Adrenal gland (tissue), 9 donors: ENCODE measurements at regions not wholly inside any gene's neighbourhood (a gene's known extent, or its start where the extent isn't known, plus 50 kb on each side); places are given as distances from the start of the nearest gene placed in this dataset.

Experiments
- DNase-seq, 7 donors: peaks; one replicate each; pipeline ENCODE4 v3.0.0-alpha.2; 2019 to 2020
- H3K27ac ChIP-seq, 5 donors: fragments of 200-600 bp; sonication (generic) in 4 of 5; 1 replicate in 3 of 5; 2 replicates in 2 of 5; pipeline versions ENCODE4 v1.5.1 to v1.8.0; 2016 to 2020; ENCODE audit warnings: mild to moderate bottlenecking in 1 of 5
- H3K27me3 ChIP-seq: fragments of 200-600 bp; 2 replicates; pipeline ENCODE4 v1.8.0; 2021
- H3K36me3 ChIP-seq, 2 donors: fragments of 200-600 bp; replicated peaks in 1 of 2; 1 replicate in 1 of 2; 2 replicates in 1 of 2; pipeline versions ENCODE4 v1.5.1 to v1.8.0; 2018 to 2022
- H3K4me1 ChIP-seq, 2 donors: fragments of 200-600 bp; replicated peaks in 1 of 2; 1 replicate in 1 of 2; 2 replicates in 1 of 2; pipeline versions ENCODE4 v1.5.1 to v1.8.0; 2018 to 2021
- H3K4me3 ChIP-seq, 4 donors: fragments of 200-600 bp; sonication (generic) in 3 of 4; one replicate each; pipeline ENCODE4 v1.5.1; 2016 to 2018
- H3K9me3 ChIP-seq, 3 donors: fragments of 200-600 bp; sonication (generic) in 1 of 3; replicated peaks in 1 of 3; 1 replicate in 2 of 3; 2 replicates in 1 of 3; pipeline versions ENCODE4 v1.5.1 to v1.8.0; 2016 to 2021
- CTCF ChIP-seq, 6 experiments: fragments of 450-650 bp in 4 of 6; fragments of 200-600 bp in 2 of 6; sonication (generic) in 1 of 6; IDR thresholded peaks; 1 replicate in 5 of 6; 2 replicates in 1 of 6; pipeline versions ENCODE4 v1.5.1 to v1.8.0; 2016 to 2021; ENCODE audit warnings: antibody characterized with exemption in 6 of 6, mild to moderate bottlenecking in 2 of 6, moderate library complexity in 1 of 6
- POLR2A ChIP-seq, 2 donors: fragments of 450-650 bp; IDR thresholded peaks; one replicate each; pipeline ENCODE4 v1.6.1; 2017; ENCODE audit warnings: antibody characterized with exemption in 2 of 2, mild to moderate bottlenecking in 2 of 2, moderate library complexity in 1 of 2
- WGBS, 4 donors: extraction: QIAGEN DNeasy Blood & Tissue Kit in 2 of 4; methylation state at CpG; one replicate each; pipeline versions ENCODE4 v1.1.5 to v1.1.7; 2013 to 2017; 5-methylcytosine and 5-hydroxymethylcytosine counted together
- intact Hi-C, 2 donors: fragments of 100-400 bp; cut with DNase I; formaldehyde crosslinking; loops; one replicate each; pipeline versions ENCODE4 v1.14.1 to v1.15.0; 2022 to 2023
- donor health status: healthy with polysubstance abuse.
- donor health status: Bipolar disorder and iron deficiency.
- donor health status: DM: yes; HTN: yes; CAD: no.
- donor health status: DM: no; HTN: no; CAD: no.
- donor health status: DM: no; HTN: no; CAD: no.

GRCh38 chr18:1872274-1872673 is 699.0 kb downstream of the METTL4 start:
- DNase-seq: no peak
- Histone ChIP-seq H3K27me3 (no peaks in the 10 kb centered on the region), H3K4me3 (no peak overlapping the region), H3K27ac (no peak overlapping the region), H3K9me3 (no peaks in the 10 kb centered on the region), H3K36me3 (no peaks in the 10 kb centered on the region), H3K4me1 (no peaks in the 10 kb centered on the region)
- WGBS, 4 donors: 68 to 71% (median 70%) methylated on average over 2 of the region's 2 CpGs
- TF ChIP-seq POLR2A (IDR thresholded peaks at IDR 0.05) (no peak), CTCF (IDR thresholded peaks at IDR 0.05) (no peak)
- intact Hi-C loops: loop anchor here in 1 of 2 donors (10.0 kb wide), 1 partner anchor 57 kb away; no protein-coding TSS in a partner anchor

GRCh38 chr18:1875219-1875618 is 696.1 kb downstream of the METTL4 start:
- WGBS, 4 donors: 60 to 72% (median 65%) methylated on average over 3 of the region's 3 CpGs
- TF ChIP-seq CTCF (IDR thresholded peaks at IDR 0.05) (no peak), POLR2A (IDR thresholded peaks at IDR 0.05) (no peak)
- H3K9me3 ChIP-seq: no peaks in the 10 kb centered on the region
- intact Hi-C loops: loop anchor here in 1 of 2 donors (10.0 kb wide), 1 partner anchor 60 kb away; no protein-coding TSS in a partner anchor
- no peak overlapping the region for H3K4me3 ChIP-seq
- no peak for DNase-seq
- H3K4me1 ChIP-seq: no peaks in the 10 kb centered on the region
- no peaks in the 10 kb centered on the region for H3K27me3 ChIP-seq
- no peak overlapping the region for H3K27ac ChIP-seq
- H3K36me3 ChIP-seq: no peaks in the 10 kb centered on the region

GRCh38 chr18:1884623-1885022 is 686.7 kb downstream of the METTL4 start:
- Histone ChIP-seq H3K27me3 (no peaks in the 10 kb centered on the region), H3K9me3 (no peaks in the 10 kb centered on the region), H3K4me3 (no peak overlapping the region), H3K27ac (no peak overlapping the region), H3K4me1 (no peaks in the 10 kb centered on the region), H3K36me3 (no peaks in the 10 kb centered on the region)
- WGBS, 4 donors: 77 to 84% (median 81%) methylated on average over 4 of the region's 4 CpGs
- no peak for DNase-seq
- intact Hi-C loops: no loop called here
- TF ChIP-seq CTCF (IDR thresholded peaks at IDR 0.05) (no peak), POLR2A (IDR thresholded peaks at IDR 0.05) (no peak)

GRCh38 chr18:1891641-1892040 is 679.7 kb downstream of the METTL4 start:
- H3K27ac ChIP-seq: no peak overlapping the region
- H3K36me3 ChIP-seq: no peaks in the 10 kb centered on the region
- intact Hi-C loops: no loop called here
- no peak overlapping the region for H3K4me3 ChIP-seq
- H3K27me3 ChIP-seq: no peaks in the 10 kb centered on the region
- no peak for TF ChIP-seq CTCF (IDR thresholded peaks at IDR 0.05)
- no peak for TF ChIP-seq POLR2A (IDR thresholded peaks at IDR 0.05)
- no peak for DNase-seq
- 38 to 61% (median 49%) methylated on average over 1 of the region's 1 CpG for WGBS, 4 donors
- H3K9me3 ChIP-seq: no peaks in the 10 kb centered on the region
- no peaks in the 10 kb centered on the region for H3K4me1 ChIP-seq
